HG03342 (cell line): ENCODE measurements at regions not wholly inside any gene's neighbourhood (a gene's known extent, or its start where the extent isn't known, plus 50 kb on each side); places are given as distances from the start of the nearest gene placed in this dataset.
"Not testable (repeated sequence)": the region's sequence is repeated elsewhere in the genome, so short reads cannot be mapped to it uniquely, and the experiment has no call there.

Experiments used
- ATAC-seq: cut with Tn5 transposase; IDR thresholded peaks from one replicate; pipeline ENCODE4 v1.9.1; 2021; ENCODE audit warnings: mild to moderate bottlenecking, moderate library complexity; ENCODE audit not compliant: unreplicated experiment

DNA sequence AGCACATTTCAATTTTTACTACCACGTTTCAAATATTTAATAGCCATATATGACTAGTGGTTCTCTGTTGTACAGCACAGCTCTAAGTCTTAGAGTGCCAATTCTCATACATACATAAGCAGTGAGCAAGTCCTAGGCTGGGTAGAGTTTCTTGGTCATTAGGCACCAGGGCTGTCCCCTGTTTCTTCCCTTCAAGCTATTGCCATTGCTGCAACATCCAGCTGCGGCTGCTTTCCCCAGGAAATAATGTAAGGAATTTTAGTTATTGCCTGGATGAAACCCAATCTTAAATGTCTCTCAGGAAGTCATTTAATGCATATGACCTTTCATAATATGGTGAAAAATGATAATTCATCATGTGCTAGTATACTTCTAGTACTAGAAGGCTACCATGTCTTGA lies 74.1 kb upstream of the PPP3CA start:
- ATAC-seq: no peak

DNA sequence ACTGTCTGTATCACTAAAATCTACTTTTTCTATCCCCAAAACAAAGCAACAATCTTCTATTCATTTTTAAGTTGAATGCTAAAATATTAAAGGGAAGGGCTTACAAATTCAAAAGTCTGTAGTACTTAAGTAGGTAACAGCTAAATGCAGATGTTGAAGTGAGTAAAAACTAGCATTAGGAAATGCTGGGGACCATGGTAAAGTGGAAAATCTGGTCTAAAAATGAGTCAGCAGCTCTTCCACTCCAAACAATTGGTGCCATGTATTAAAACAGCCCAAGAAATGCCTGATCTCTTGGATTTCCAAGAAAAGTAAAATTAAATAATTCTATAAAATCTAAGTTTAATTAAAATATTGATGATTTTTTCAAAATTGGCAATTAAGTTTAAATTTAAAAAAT lies 73.3 kb upstream of the PPP3CA start:
- no peak for ATAC-seq

DNA sequence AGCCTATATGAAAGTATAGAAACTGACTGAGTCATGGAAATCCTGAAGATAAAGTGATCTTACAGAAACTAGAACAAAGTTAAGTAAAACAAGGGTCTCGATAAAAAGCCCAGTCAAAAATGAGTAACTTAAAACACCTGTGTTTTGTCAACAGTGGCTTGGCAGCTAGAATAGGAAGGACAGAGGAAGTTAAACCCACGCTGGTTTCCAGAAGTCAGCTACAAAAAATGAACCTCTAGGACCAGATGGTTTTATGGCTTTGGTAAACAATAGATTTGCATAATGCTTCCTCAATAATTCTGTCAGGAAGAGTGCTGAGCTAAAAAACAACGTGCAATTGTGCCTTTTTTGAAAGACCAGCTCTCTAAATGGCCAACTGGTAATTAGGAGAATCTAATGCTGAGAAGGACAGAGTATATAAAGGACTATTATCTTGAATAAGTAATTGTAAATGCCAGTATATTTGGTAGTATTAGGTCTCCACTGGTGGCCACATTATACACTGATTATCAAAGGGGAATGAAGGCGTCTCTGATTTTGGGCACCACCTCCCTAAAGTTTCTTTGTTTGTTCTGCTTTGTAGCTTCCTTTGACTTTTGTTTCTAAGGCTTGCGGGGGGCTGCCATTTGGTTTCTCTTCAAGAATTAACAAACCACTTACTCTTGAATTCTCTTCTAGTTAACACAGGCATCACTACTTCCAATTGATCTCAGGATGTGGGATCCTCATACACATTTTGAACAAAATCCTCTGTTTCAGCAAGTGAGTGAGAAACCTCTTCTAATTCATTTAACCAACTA lies 72.2 kb upstream of the PPP3CA start:
- ATAC-seq: peak; percentile 75

DNA sequence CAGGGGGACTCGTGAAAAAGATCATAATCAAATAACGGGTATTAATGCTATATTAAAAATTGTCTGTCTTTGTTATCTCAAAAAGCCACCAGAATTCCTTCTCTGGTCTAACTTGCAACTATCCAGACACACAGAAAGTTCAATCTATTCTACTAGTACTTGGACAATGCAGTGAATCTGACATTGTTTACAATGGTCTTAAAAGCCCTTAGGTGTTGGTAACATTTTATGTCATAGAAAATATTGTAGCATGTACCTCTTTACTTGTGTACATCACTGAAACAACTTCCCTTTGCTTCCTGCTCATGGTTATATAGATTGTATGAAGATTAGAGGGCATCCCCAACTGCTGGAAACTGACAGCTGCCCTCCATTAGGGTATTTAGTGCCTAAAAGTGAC lies 71.1 kb upstream of the PPP3CA start:
- ATAC-seq: peak; percentile 6

DNA sequence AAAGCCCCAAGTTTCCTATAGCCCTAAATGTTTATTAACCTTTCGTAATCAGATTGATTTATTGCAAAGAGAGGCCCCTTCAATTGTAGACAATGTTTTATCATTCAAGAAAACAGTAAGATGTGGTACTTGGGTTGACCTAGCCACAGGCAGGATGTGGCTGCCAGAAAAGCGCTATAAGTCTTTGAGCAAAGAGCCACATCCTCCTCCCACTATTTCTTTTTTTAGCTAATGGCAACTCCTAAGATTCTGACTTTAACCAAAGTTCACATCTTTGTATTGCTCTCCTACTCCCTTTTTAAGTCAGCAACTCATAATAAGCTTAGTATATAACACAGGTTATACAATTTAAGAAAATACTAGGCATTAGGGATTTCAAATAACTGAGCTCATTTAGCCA lies 70.7 kb upstream of the PPP3CA start:
- peak; percentile 56 for ATAC-seq

DNA sequence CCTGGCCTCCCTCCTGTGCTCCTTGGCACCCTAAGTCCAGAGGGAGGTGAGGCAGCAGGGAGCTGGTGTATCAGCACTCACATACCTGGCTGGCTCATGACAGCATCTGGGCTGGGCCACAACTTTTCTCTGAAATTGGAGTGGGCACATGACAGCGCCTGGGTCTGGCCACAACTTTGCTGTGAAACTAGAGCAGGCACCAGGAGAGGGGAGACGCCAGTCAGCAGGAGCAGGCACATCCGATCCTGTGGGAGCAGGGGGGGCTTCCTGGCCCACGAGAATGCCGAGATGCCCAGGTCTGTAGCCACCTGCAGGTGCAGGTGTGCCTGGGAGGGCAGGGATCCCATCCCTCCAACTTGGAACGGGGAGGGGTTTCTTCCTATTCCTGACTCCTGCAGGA lies 69.7 kb upstream of the PPP3CA start:
- no peak for ATAC-seq

DNA sequence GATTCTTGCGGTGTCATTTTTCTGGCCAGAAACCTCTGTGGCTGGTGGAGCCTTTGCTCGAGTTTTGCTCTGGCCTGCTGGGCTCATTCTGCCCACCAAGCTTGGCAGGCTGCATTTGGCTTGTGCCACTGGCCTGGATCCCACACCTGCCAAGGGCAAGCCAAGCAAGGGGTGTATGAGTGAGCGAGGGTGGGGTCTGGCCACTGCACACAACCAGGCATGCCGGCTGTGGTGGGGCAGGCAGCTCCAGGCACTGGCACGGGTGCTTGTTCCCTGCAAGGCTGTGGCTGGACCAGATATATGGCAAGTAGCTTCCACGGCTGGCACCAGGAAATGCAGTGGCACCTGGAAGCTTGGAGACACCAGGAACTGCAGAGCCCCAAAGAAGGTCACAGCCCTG lies 68.6 kb upstream of the PPP3CA start:
- ATAC-seq: no peak

DNA sequence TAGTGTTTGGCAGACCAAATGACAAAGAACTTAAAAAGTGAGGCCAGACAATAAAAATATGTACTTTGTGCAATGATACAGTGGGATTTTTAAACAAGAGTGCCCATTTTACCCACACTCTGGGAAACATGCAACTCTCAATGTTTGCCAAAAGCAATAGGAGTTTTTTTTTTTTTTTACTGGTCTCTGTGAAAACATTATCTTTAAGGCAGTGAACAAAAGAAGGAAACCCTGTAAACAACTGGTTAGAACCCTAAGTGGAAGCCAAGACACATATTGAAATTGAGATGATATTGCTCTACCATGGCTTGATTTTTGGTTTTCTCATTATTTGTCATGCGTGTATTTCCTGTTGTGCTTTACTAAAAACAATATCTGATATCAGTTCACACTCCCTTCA lies 67.2 kb upstream of the PPP3CA start:
- ATAC-seq: no peak

DNA sequence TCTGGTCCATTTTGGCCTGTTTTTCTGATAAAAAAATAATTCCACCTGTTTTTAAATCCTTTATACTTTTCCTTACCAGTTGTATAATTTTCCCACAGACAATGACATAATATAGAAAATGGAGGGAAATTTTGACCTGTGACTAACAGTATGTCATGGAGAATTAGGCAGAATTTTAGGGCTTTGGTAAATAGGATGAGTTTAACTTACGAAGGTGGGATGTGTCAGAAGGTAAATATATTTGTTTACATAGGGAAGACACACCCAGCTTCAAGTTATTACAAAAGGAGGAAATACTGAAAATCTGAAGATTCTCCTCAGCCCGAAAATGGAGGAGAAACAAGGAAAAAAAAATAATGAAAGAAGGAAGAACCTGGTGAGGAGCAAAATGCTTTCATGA lies 64.6 kb upstream of the PPP3CA start:
- no peak for ATAC-seq

DNA sequence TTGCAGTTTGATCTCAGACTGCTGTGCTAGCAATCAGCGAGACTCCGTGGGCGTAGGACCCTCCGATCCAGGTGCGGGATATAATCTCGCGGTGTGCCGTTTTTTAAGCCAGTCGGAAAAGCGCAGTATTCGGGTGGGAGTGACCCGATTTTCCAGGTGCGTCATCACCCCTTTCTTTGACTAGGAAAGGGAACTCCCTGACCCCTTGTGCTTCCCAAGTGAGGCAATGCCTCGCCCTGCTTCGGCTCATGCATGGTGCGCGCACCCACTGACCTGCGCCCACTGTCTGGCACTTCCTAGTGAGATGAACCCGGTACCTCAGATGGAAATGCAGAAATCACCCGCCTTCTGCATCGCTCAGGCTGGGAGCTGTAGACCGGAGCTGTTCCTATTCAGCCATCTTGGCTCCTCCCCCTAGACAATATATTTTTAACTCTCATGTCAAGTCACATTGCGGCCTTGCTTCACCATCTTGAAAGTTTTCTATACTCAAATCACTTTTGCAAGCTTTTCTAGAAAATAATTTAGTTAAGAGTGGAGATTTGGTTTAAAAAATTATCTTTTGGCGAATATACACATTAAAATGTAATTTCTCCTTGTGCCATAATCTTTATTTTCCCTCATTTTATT lies 64.1 kb upstream of the PPP3CA start:
- not testable (repeated sequence) for ATAC-seq

DNA sequence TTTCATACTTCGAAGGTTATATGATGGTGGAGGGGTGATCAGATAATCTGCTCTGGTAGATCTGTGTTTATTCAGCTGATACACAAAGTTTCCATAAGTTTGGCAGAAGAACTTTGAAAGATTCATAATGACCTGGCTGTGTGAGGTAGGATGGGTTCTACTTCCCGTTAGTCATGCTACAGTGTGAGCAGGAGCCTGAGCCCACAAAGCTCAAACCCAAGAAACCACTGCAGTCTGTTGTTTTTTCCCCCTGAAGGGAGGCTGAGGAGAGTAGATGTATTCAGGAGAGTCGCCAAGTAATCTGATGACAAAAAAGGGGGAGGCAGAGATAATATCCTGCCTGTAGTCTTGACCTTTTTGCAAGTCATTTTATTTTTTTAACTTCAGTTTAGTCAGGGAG lies 52.8 kb upstream of the PPP3CA start:
- ATAC-seq: no peak

DNA sequence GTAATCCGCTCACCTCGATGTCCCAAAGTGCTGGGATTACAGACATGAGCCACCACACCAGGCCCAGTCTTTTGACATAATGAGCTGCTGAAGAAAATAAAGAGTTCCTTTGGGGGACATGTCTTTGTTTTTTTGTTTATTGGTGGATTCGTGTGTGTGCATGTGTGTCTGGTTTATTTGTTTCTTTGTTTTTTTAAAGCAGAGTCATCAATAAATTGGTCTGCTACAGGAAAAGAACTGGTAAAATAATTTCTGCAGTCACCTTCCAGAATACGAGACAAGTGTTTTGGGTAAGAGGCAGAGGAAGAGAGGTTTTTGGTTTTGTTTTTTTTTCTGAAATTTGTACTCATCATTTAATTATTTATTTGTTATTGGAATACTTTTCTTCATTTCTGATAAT lies 51.5 kb upstream of the PPP3CA start:
- ATAC-seq: no peak
